ENCODE measurements at regions not wholly inside any gene's neighbourhood (a gene's known extent, or its start where the extent isn't known, plus 50 kb on each side); places are given as distances from the start of the nearest gene placed in this dataset.
"Not testable (repeated sequence)": the region's sequence is repeated elsewhere in the genome, so short reads cannot be mapped to it uniquely, and the experiment has no call there.

DNA sequence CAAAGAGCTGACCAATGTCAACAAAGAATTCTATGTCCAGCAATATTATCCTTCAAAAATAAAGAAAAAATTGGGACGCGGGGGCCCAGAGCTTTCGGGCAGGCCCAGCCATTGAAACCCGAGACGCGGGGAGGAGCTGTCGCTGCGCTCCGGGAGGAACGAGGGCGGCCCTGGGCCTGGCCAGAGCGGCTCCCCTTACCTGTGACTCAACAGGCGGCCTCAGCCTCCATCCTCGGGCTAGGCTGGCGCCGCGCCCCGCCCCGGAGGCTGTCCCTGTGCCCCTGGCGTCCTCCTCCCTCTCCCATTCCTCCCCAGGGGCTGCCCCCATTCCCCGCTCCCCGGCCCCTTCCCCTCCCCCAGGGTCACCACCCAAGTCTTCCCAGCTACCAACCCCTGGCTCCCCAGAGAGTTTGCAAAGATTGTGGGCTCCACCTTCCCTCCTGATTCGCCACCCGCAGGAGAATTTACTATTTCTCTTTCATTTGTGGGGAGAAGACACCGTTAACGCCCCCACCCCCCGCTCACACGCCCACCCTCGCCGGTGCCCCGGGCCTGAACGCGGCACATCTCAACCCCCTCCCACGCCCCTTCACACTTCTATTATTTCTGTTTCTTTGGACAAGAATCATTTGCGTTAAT is 127.9 kb downstream of the ARRDC4 start:
- DNase-seq (ENCODE audit: low spot score) = not testable (repeated sequence)

DNA sequence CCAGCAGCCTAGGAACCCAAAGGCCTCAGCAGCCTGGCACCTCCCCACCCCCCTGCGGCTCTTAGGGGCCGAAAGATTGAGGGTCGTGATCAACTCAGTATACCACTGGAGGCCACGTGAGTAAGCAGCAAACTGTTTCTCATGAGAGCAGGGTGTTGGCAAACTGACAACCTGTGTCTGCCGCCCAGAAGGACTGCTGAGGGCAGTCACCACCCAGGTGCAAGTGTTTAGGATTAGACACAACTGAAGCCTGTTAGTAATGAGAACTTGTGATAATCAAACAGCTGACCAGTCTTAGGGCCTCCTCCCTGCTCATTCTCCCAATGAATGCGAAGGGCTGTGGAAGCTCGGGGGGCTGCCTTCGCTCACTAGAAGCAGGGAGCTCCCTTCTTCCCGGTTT is 128.8 kb downstream of the ARRDC4 start:
- not testable (repeated sequence) for DNase-seq (ENCODE audit: low spot score)

DNA sequence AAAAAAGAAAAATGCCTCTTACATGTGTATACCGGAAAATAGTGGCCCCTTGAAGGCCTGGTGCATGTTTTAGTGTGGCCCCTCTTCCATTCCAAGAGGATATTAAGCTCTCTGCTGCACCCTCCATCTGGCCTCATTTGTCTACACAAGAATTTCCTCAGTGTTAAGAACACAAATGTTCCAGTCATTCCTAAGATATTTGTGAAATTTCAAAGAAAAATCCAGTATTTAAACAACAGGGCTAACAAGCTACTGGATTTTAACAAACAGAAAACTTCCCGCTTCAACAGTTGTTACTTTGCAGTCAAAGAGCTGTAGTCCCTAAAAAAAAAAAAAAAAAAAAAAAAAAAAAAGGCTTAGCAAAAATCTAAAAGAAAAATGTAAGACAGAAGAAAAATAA is 137.5 kb downstream of the ARRDC4 start:
- DNase-seq (ENCODE audit: low spot score) = not testable (repeated sequence)

DNA sequence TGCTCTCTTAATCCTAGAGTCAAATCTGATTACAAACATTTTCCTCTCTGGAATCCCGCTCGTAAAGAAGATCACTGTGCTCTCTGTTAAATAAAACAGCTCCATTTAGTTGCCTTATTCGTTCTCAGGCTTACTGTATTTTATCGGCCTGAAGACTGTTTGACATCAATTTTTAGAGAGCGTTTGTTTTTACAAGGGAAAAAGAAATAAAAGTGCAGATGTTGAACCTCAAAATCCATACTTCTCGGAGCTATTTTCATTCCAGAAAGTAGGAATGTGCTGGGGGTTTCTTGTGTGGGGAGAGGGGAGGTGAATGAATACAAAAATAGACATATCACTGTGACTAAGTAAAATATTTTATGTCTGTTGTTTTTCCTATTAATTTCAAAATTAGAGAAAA is 140.1 kb downstream of the ARRDC4 start:
- DNase-seq (ENCODE audit: low spot score) = not testable (repeated sequence)

DNA sequence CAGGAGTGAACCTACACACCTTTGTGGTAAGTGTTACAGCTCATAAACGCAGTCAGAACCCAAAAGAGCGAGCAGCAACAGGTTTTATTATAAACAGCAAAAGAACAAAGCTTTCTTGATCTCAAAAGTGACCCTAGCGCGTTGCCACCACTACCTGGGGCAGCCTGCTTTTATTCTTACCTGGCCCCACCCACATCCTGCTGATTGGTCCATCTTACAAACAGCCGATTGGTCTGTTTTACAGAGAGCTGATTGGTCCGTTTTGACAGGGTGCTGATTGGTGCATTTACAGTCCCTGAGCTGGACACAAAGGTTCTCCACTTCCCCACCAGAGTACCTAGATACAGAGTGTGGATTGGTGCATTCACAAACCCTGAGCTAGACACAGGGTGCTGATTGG is 143.1 kb downstream of the ARRDC4 start:
- DNase-seq (ENCODE audit: low spot score) = no peak

DNA sequence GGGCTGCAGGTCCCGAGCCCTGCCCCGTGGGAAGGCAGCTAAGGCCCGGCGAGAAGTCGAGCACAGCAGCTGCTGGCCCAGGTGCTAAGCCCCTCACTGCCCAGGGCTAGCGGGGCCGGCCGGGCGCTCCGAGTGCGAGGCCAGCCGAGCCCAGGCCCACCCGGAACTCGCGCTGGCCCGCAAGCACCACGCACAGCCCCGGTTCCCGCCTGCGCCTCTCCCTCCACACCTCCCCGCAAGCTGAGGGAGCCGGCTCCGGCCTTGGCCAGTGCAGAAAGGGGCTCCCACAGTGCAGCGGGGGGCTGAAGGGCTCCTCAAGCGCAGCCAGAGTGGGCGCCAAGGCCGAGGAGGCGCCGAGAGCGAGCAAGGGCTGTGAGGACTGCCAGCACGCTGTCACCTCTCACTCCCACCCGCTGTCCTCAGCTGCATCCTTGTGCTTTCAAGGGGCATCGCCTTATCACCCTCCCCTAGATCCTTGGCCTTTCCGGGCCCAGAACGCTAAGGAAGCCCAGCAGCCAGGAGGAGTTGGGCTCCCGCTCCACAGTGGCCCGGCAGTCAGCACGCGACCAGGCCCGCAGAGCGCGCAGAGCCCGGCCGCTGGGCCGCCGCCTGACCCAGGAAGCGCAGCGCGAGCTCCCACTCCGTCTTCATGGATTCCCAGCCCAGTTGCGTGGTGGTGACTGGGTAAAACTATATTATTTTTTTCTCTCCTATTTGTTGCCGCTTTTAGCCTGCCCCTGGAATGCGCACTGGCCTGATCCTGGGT is 144.1 kb downstream of the ARRDC4 start:
- not testable (repeated sequence) for DNase-seq (ENCODE audit: low spot score)

DNA sequence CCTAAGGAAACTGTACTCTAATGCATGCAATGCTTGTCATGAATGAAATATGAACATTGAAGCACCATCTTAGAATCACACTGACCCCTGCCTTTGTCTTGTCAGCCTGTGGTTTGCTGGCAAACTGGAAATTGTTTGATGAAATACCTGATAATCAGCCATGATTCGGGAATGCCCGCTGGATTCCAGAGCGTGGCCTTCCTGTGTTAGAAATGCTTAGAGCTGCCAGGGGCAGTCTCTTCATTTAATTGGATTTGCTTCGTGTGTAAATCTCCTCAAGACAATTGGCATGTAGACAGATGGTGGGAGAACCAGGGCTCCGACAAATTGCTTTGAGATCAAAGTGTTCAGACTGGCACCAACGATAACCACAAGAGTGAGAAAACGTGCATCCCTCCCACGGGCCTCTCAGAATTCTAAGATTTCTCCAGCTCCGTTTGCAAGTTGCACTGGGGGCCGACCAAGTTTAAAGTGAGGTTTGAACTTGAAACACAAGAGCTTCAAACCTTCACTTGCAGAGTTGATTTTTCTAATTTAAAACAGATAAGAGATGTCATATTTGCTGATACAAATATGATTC is 146.2 kb downstream of the ARRDC4 start:
- DNase-seq (ENCODE audit: low spot score) = not testable (repeated sequence)

DNA sequence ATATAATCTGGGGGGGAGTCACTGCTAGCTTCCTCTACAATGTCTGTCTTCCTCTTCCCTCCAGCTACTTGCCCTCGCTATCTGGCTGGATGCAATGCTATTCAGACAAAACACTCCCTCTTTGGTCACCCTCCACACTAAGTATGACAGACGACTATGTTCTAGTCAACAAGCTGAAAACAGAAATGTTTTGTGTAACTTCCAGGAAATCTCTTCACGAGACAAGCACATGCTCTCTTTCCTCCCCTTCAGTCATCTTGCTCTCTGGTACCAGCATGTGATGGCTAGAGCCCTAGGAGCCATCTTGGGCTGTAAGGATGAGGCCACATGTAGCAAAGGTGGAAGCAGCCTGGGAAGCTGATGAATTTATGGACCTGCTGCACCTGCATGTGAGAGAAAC is 151.3 kb downstream of the ARRDC4 start:
- DNase-seq (ENCODE audit: low spot score) = no peak

DNA sequence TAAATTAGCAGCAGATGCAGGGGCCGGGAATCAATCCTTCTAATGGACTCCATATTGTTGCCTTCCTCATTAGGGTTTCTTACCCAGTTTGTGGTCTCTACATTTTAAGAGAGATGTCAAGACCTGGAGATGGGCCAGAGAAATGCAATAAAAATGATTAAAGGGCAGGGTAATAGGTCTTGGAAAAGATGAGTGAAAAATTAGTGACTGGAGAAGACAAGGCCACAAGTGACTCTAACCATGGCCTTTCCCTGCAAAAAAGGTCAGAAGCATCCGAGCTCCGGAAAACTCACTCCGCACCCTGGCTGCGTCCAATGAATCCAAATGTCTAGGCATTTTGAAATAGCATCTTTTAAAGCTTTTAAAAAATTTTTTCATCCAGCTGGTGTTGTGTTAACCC is 152.8 kb downstream of the ARRDC4 start:
- DNase-seq (ENCODE audit: low spot score) = no peak

DNA sequence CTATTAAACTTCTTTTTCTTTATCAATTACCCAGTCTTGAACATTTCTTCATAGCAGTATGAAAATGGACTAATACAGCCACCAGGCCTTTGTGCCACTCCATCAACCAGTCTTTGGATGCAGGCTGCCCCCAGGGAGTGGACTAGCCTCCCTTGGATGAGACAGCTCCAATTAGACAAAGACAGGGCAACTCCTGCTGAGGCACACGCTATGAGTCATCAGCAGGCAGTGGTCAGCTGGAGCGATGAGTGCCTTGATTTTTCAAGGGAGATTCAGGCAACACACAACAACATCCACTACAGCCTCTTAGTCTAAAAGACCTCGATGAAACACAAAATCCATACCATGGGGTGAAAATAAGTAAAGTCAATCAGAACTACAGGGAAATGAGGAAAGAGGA is 160.1 kb downstream of the ARRDC4 start:
- DNase-seq (ENCODE audit: low spot score) = no peak

DNA sequence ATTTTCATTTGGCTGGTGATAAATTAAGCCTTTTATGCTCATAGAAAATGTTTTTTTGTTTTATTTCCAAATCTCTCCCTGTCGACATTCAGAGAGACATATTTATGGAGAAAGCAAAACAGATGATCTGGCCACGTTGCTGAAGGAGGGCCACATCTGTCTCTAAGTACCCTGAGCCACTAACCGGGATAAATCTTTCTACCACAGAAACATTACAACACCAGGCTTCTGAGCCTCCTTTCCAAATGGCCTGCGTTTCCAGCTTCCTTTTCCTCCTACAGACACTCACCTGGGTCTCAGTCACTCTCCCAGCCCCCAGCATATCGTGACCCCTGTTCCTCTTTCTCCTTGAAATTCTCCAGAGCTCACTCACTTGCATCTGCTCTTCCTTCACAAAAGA is 161.0 kb downstream of the ARRDC4 start:
- DNase-seq (ENCODE audit: low spot score) = no peak

DNA sequence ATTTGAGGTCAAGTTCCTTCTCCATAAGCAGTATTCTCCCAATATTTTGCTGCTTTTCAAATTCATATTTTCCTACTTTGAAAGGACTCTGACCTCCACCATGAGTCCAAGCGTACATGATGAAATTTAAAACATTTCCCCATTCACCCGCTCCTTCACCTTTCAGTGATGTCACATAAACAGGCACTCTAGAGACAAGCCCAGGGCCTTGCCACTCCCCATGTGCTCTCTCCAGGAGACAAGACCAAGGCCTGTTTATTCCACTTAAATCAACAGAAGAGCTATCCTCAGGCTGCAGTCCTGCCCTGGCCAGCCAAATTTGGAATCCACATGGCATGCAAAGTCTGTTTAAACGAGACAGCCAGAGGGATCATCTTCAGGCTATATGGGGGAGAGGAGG is 161.5 kb downstream of the ARRDC4 start:
- DNase-seq (ENCODE audit: low spot score) = no peak

DNA sequence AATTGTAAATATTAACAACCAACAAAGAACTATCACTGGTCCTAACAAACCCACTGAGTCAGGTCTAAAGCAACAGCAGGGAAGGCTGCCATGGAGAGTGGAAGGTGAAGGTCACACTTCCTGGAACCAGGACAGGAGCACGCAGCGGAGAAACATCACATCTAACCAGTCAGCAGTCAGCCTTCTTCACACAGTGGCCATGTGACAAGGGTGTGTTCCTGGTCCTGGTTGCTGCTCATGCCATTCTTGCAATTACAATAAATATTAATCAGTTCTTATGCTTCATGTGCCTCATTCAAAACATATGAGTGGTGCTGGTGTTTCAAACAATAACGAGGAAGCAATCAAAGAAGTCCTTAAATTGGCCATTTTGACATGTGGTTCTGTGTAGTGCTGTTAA is 162.8 kb downstream of the ARRDC4 start:
- no peak for DNase-seq (ENCODE audit: low spot score)

DNA sequence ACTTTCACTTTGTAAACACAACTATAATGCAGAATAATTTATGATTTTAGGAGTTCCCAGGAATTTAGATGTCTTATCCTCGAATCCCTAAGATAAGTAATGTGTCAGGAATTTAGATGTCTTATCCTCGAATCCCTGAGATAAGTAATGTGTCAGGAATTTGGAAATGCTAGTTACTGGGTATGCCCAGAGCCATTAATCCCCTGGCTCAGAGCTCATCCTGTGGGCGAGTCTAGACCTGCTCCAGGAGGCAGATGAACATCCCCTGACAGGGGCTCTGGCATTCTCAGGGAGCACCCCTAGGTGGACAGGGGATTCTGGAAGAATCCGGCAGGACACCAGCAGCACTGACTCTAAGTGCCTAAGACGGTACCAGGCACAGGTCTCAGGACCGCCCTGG is 163.3 kb downstream of the ARRDC4 start:
- DNase-seq (ENCODE audit: low spot score) = no peak

DNA sequence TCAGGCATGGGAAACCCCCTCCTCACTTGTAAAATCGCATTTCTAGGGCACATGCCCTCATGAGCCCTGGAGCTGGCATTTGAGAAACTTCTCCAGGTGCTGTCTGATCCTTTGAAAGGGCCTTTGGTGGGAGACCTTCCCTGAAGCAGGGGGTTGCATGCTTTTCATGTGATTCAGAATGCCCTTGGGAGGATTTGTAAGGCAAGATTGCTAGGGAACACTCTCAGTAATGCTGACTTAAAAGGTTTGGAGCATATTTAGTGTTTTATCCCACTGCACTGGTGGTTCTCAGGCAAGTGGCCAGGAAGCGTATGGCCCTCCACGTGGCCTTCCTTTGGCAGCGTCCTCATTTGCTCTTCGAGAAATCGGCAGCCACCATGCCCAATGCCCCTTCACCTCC is 164.1 kb downstream of the ARRDC4 start:
- no peak for DNase-seq (ENCODE audit: low spot score)

DNA sequence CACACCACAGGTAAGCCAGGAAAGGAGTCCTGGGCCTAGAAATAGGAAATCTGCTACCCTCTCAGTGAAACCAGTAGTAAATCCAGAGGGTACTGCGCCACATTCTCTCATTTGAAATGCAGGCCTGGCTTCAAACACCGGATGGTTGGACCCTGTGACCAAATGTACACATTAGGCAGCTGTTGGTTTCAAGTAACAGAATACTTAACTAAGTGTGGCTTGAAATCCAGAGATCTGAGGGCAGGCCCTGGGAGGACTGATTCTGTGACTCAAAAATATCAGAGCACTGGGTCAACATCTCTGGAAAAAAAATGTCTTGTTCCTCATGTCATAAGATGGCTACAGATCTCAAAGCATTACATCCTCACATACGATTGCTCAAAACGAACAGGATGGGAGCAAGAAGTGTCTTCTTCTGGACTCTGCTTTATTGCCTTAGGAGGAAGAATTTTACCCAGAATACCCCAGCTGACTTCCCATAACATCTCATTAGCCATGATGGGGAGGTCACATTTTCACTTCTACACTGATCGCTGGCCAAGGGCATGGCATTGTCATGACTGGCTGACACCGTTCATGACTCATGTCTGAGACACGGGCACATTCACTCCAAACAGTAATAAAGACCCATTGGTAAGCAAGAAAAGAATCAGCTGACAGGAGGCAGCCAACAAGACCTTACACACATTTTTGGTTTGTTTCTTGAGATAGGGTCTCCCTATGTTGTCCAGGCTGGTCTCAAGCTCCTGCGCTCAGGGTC is 166.0 kb downstream of the ARRDC4 start:
- no peak for DNase-seq (ENCODE audit: low spot score)

DNA sequence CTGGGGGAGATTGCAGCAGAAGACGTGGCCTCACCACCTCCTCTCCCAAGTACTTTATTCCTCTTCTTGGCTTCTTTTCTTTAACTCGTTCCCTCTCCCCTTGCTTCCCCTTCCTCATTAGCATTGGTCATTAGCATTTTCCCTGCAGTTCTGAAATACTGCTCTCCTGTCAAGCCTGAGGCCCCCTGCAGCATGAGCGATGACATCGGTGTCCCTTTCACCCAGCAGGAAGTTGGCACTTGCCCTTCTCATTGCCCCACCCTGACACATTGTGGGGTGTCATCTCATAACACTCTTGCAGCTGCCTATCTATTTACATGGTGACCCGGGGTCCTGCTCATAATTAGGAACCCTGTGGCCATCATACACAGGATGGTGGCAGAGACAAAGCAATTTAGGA is 167.1 kb downstream of the ARRDC4 start:
- no peak for DNase-seq (ENCODE audit: low spot score)

DNA sequence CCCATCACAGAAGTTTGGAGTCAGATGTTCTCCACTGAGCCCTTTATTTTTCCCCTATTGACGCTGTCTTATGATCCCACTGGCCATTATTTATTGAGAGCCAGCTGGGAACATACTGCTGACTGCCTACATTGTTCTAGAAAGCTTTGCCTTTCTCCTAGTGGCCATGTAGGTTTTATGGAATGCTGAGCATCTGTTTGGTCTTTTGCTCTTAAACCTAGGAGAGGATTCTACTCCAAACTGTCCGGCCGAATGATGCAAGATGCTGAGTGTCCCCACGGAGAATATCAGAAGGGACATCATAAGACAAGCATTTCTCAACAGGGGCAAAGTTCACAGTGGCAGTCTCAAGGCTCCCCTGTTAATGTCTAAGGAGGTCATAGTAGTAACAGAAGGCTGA is 171.4 kb downstream of the ARRDC4 start:
- no peak for DNase-seq (ENCODE audit: low spot score)

DNA sequence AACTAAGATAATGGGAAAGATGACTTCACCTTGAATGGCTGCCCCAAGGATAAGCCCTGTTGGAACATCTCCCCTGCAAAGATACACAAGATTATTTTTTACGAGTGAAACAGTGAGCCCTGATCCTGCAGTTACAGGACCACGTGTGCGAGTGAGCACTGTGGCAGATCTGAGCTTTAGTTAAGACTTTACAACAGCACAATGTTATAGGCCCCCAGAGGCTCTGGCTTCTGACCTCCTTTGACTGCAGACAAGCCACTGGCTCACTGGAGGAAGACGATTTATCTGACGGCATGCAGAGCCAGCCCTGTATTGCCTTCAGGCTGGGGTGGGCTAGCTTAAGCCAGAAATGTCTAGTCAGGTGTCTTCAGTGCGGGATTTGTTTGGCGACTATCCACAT is 174.4 kb downstream of the ARRDC4 start:
- no peak for DNase-seq (ENCODE audit: low spot score)

DNA sequence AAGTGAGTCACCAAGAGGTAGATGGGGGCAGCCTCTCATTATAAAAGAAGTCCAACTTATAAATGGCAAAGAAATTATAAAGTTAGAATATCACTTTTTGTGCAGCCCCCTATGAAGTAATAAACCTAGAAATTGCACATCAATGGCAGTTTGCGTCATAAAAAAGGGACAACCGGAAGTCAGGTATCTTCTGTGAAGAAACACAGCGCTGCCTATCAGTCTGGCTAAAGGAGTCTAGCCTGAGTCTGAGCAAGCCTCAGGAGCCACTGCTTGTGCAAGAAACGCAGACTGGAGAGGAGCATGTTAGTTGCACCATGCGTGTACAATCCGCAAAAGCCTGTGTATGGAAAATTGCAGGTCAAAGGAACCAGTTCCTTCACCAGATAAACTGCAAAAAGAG is 178.4 kb downstream of the ARRDC4 start:
- no peak for DNase-seq (ENCODE audit: low spot score)

DNA sequence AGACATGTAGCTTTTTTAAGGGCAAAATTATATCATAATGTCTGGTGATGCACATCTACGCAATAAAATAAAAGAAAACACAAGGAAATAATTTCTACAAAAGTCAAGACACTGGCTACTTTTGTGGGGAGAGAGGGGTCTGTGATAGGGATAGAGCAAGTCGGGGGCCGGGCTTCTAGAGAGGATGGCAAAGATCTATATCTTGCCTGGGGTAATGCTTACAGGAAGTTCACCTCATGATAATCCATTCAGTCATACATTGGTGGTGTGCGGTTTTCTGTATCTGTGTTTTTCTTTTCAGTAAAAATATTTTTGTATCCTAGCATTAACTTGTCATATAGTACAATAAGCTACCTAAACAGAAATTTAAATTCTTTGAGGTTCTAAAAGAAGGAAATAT is 178.8 kb downstream of the ARRDC4 start:
- DNase-seq (ENCODE audit: low spot score) = no peak

DNA sequence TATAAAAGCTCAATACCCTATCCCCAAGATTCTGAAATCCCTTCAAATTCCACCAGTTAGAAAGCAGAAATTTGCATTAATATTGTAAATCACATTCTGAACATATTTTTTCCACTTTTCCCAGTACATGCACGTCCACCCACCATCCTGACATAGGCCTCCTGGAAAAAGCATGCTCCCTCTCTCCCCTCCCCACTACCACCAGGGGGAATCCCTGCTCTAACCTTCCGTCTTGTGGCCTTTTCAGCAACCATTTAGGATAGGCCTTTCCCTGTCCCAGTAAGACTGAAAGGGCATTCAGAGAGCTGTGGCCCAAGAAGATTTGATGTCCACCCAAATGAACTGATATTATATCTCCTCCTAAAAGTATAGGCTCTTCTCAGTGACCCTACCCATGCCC is 182.1 kb downstream of the ARRDC4 start:
- no peak for DNase-seq (ENCODE audit: low spot score)

DNA sequence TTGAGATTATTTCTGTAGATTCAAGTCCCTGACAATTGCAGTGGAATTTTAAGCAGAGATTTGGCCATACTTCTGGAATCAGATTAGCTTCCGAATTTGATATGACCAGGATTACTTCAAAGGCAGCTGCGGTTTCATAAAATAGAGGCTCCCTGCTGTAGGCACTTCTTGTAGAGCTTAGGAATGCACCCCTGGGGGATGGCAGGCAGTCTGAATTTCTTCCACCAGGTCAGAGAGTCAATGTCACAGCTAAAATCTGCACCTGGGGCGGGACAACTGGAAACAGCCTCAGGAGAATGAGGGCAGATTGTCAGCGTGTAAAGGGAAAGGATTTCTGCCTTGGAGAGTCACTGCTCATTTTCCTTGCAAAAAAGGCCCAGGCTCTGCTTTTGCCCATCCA is 182.6 kb downstream of the ARRDC4 start:
- no peak for DNase-seq (ENCODE audit: low spot score)
